ENCODE measurements at regions not wholly inside any gene's neighbourhood (a gene's known extent, or its start where the extent isn't known, plus 50 kb on each side); places are given as distances from the start of the nearest gene placed in this dataset.
"Not testable (repeated sequence)": the region's sequence is repeated elsewhere in the genome, so short reads cannot be mapped to it uniquely, and the experiment has no call there.

DNA sequence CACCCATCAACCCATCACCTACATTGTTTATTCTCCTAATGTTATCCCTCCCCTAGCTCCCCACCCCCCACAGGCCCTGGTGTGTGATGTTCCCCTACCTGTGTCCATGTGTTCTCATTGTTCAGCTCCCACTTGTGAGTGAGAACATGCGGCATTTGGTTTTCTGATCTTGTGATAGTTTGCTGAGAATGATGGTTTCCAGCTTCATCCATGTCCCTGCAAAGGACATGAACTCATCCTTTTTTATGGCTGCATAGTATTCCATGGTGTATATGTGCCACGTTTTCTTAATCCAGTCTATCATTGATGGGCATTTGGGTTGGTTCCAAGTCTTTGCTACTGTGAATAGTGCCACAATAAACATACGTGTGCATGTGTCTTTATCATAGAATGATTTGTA, 118.1 kb upstream of the IER5L start:
- not testable (repeated sequence) for DNase-seq (ENCODE audit: low read depth in 4 of 4, low spot score in 1 of 4)

DNA sequence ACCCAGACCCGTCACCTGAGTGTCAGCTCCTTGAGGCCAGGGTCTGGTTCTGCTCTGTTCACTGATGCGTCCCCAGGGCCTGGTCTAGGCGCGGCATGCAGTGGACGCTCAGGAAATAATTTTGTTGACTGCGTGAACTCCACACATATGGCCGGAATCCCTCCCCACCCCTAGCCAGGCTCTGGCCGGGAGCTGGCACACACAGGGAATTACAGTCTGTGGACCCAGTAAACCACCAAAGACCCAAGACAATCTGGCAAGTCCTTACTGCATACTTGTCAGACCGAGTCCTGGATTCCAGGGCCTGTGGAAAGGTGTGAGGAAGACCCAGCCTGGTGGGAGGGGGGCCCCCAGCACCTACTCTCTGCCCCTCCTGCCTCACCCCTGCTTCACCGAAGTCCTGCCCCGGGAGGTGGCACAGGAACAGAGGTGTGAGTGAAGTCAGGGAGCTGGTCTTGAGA, 113.0 kb upstream of the IER5L start:
- no peak for DNase-seq (ENCODE audit: low read depth in 4 of 4, low spot score in 1 of 4)

DNA sequence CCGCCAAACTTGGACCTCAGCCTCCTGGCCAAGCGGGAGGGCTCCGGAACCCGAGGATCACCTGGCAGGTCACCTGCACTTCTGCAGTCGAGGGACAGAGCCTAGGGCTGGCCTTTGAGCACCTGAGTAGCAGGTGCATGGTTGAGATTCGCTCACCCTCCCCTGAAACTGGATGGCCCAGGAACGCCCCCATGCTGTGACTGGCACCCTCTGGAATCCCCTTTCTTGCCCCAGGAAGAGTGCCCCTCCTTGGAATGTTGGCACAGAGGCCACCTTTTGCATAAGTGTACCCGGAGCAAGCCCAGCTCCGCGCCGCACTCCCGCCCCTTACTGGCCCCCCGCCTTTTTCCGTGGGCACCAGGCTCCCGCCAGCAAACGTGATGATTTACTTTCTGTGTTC, 112.5 kb upstream of the IER5L start:
- DNase-seq (ENCODE audit: low read depth in 4 of 4, low spot score in 1 of 4): no peak

DNA sequence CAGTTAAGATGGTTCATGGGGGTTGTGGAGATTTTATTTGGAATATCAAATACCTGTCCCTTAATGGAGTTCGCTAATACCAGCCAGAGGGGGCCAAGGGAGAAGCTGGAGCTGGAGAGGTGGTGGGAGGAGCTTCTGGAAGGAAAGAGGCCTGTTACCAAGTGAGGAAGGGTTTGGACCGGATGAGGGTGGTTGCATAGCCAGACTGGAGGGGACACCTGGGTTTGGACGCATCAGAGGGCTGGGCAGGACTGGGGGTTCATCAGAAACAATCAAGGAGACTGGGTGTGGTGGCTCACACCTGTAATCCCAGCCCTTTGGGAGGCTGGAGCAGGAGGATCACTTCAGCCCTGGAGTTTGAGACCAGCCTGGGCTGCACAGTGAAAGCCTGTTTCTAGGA, 111.8 kb upstream of the IER5L start:
- no peak for DNase-seq (ENCODE audit: low read depth in 4 of 4, low spot score in 1 of 4)

DNA sequence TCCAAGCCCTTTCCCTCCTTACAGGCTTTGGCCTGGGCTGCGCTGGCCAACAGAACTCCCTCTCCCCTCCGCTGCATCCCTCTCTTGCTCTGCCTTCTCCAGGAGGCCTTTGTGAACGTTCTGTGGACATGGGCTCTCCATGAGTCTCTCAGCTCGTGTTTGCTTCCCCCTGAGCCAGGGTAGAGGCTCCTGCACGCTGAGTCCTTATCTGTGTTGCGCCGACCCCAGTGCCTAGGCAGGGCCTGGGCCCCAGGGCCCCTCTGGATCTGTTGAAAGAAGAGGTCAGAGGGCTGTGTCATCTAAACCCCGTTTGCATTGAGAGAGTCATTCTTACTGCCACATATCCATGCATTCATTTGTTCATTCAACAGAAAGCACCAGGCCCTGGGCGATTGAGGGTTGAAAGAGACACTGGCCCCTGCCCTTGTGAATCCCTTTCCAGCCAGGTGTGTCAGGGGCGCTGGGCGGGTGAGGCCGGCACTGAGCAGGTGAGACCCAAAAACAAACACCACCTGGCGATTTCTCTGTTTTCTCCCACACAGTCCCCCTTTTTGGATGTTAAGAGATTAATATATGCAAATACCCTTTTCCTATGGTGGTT, 111.2 kb upstream of the IER5L start:
- no peak for DNase-seq (ENCODE audit: low read depth in 4 of 4, low spot score in 1 of 4)

DNA sequence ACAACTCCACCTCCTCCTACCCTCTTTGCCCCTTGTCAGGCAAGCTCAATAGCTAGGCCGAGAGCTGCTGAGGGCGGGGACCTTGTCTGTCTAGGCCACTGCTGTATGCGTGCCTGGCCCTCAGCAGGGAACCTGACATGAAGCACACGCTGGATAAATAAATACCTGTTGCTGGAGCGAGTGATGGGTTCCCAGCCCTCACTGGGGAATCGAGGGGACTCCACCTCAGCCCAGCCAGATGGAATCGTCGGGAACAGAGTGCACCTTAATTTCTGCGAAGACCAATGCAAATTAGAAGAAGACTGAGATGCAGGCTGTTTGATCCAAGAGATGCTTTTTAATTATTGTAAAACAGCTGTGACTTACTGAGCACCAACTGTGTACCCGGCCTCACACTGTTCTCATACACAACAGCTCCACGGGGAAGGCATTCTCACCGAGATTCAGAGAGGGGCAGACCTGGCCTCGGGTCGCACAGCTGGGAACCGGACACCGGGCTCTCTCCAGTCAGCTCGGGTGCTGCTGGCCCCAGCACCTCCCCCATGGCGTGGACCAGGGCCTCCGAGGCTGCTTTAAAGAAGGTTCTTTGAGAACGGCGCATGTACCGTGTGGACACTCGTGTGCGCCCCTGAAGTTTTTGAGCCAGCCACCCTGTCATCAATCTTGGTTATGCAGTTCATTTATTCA, 109.7 kb upstream of the IER5L start:
- DNase-seq (ENCODE audit: low read depth in 4 of 4, low spot score in 1 of 4): no peak

DNA sequence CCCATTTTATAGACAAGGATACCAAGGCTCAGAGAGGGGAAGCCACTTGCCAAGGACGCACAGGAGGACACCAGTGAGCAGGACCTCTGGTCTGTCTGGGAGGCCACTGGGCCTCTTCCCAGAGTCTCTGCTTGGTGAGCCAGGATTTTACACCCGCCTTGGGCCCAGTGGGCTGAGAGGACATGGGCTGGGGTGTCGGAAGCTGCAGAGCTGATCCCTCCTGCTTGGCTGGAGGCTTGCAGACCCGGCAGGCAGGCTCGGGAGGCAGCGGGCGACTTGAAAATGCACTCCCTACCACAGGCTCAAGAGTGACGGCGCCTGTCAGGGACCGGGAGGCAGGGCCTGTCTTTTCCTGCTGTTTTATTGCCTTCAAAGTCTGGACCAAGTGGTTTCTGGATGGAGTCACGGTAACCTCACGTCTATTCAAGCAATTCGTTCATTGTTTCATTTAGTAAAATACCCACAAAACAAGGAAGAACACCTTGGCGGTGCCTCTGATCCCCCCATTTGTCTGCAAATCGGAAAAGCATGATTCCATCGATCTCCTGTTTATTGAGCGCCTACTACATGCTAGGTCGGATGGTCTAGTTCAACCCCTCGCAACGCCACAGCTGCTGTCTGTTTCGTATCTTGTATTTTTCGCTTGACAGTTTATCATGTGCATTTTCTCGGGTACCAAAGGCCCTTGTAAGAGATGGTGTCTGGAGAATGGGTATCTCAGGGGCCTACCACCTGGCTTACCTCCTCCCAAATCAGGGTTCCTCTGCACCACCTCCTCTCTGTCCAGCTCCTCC, 108.1 kb upstream of the IER5L start:
- no peak for DNase-seq (ENCODE audit: low read depth in 4 of 4, low spot score in 1 of 4)

DNA sequence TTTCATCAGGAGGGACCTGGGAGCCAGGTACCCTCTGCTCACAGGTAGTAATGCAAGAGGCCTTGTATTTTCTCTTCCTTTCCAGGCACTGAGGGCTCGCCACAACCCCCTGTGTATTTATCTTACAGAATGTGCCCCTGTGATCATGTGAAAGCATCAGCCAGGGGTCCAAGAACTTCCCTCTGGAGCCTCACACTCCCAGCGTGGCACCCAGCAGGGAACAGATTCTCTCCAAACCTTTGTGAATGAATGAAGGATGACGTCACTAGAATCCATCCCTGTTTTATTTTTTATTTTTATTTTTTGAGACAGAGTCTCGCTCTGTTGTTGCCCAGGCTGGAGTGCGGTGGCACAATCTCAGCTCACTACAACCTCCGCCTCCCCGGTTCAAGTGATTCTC, 107.3 kb upstream of the IER5L start:
- DNase-seq (ENCODE audit: low read depth in 4 of 4, low spot score in 1 of 4): no peak

DNA sequence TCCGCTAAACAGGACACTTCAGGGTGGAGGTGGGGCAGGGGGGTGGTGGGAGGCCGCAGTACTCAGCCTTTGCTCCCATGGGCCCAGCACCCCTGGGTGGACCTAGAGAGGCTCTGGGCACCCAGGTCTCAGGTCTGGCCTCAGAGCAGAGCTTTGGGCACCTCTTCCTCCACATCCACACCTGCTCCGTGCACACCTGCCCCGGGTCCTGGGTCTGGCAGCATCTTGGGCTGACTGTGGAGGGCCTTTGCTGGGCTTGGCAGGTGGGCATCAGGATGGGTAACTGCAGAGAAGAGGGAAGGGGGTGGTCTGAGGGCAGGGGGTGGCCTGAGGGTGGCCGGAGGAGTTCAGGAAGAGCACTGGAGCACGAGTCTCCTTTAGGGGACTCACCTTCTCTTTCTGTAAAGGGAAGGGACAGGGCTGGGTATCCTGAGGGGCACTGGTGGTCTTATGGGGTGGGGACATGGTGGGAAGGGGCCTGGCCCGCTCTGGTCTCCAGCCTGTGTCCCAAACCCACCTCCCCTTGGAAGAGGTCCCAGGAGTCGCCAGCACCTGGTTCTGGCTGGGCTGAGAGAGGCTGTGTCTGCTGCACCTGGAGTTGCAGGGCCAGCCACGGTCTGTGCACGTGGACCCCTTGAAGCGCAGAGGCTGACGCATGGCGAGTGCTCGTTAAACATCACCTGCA, 106.7 kb upstream of the IER5L start:
- DNase-seq (ENCODE audit: low read depth in 4 of 4, low spot score in 1 of 4): no peak

DNA sequence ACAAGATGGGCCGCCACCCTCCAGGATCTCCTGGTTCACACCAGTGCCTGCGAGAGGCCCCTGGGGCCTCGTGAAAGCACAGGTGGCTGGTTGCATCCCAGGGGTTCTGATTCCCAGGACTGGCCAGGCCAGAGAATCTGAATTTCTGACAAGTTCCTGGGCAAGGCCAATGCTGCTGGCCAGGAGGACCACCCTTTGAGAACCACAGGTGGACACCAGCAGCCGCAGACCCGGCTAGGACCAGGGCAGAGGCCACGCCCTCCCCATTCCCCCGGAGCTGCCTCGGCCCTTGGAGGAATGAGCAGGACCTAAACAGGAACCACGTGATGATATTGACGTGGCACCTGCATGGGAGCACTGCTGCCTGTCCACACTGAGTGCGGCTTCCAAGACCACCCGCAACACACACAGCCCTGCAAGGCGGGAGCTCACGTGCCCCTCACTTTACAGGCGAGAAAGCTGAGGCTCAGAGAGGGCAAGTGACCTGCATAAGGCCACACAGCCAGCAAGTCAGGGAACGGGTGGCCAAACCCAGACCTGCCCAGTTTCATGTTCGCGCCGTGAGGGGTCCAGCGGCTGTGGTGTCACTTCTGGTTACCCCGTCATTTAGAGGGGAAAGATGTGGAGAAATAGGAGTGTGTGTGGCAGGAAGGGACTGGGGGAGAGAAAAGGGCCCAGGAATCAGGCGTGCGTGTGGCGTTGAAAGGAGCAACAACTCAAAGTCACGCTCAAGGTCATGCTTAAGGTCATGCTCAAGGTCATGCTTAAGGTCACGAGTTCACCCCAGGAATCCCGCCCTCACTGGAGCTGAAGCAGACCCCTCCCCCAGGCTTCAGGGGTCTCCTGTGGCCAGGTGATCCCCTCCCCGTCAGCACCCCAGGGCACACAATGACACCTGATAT, 105.9 kb upstream of the IER5L start:
- no peak for DNase-seq (ENCODE audit: low read depth in 4 of 4, low spot score in 1 of 4)

DNA sequence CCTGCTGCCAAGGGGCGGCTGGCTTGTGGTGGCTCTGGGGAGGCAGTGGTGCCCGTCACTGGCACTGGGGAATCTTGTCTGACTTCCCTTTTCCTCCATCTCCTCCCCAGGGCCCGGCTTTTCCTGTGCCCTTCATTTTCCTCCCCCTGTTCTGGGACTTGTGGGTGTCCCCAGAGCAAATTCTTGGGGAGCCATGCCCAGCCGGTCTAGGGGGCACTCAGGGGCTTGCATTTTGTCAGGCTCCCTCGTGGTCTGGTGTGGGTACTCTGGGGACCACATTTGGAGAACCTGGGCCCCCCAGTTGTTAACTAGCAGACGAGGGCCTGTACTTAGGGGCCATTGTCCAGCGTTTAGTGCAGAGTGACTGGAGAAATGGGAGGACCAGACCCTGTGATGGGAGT, 105.2 kb upstream of the IER5L start:
- DNase-seq (ENCODE audit: low read depth in 4 of 4, low spot score in 1 of 4): no peak

DNA sequence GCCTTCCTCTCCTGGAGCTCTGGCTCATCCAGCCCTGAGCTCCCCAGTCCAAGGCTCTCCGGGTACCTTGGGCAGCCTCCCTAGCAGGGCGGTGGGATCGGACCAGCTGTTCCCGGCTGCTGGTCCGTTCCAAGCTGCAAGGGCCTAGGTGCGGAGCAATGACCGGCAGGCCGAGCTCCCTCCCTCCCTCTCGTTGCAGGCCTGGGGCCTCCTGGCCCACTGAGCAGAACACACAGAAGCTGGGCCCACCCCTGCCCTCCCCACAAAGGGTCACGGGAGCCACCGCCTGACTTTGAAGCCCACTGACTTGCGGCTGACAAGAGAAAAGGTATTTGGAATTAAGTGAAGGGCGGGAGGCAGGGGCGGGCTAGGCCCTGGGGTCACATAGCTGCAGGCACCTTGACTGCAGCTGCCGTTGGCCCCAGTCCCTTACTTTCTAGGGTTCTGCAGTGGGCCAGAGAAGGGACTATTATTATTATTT, 104.7 kb upstream of the IER5L start:
- no peak for DNase-seq (ENCODE audit: low read depth in 4 of 4, low spot score in 1 of 4)

DNA sequence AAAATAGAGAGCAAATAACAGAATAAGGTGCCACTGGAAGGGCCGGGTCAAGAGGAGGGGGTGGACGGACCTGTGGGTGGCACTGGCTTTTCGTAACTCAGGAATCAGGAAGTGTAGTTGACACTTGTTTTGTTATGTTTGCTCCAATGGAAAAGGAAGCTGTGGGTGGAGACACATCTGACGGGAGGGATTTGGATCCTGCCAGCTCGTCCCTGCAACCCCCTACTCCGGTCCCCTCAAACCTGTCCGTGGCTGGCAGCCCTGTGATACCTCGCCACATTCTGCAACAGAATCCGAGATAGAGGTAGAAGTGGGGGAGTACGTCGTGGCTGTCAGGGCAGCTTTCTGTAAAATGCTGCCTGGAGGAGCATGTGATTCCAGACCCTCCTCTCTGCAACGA, 104.2 kb upstream of the IER5L start:
- no peak for DNase-seq (ENCODE audit: low read depth in 4 of 4, low spot score in 1 of 4)

DNA sequence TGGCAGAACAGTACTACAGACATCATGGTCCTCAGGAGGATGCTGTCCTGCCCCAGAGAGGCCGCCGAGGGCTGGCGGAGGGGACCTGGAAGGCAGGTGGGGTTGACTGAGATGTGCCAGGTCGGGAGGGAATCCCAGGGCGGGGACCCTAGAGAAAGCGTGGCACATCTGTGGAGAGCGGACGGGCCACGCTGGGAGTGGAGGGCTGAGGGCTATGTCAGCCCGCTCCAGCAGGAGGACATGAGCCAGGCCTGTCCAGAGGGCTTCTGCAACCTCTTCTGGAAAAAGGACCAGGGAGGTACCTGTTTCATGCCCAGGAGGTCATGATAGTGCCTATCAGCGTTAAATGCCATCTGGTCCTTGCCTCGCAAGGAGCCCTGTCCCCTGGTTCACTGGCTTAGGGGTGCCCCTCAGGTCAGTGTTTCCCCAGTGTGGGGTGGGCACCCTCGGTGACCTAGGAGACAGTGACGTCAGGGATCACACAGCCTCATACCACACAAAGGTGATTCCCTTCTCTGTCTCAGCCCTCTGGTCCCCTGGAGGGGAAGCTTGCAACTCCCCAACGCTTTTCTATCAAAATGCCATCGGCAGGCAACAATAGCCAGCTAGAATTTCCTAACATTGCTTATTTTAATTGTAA, 103.6 kb upstream of the IER5L start:
- DNase-seq (ENCODE audit: low read depth in 4 of 4, low spot score in 1 of 4): no peak

DNA sequence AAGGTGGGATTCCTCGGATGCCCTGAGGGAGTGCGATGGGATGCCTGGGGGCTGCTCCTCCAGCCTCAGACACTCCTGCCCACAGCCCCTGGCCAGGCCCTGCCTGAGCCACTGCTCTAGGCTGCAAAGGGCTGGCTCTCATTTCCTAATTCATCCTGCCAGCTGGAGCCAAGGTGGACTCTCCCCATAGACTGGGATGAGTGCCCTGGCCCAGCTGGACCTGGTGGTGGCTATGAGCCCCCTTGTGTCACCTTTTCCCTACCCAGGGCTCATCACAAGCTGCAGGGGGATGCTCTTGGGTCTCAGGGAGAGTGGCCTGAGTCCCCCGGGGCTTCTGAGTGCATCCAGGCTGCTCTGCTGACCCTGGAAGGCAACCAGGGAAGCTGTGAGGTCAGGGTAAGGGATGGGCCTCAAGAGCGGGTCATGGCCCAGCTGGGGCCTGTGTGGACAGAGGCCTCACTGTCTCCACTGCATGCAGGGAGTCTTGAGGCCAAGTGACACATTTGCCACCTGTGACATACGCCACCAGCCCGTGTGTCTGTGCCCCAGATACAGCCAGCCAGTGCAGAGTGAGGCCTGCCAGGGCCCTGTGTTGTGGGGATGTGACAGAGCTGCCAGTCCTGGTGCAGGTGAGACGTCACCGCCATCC, 102.7 kb upstream of the IER5L start:
- no peak for DNase-seq (ENCODE audit: low read depth in 4 of 4, low spot score in 1 of 4)

DNA sequence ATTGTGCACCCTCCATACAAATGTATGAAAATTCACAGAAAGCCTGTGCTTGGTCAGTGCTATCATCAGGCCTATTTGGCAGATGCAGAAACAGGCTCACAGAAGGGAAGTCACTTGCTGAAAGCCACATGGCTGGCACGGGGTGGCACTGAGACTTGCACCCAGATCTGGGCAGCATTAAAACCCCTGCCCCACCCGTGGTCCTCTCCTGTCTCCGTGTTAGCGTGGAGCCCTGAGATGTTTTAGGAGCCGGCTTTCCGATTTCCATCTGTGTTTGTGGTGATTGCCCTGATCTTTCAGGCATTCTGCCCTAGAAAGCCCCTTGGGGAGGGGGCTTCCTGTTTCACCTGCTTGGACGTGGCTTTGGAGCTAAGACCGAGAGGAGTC, 102.2 kb upstream of the IER5L start:
- DNase-seq (ENCODE audit: low read depth in 4 of 4, low spot score in 1 of 4): no peak

DNA sequence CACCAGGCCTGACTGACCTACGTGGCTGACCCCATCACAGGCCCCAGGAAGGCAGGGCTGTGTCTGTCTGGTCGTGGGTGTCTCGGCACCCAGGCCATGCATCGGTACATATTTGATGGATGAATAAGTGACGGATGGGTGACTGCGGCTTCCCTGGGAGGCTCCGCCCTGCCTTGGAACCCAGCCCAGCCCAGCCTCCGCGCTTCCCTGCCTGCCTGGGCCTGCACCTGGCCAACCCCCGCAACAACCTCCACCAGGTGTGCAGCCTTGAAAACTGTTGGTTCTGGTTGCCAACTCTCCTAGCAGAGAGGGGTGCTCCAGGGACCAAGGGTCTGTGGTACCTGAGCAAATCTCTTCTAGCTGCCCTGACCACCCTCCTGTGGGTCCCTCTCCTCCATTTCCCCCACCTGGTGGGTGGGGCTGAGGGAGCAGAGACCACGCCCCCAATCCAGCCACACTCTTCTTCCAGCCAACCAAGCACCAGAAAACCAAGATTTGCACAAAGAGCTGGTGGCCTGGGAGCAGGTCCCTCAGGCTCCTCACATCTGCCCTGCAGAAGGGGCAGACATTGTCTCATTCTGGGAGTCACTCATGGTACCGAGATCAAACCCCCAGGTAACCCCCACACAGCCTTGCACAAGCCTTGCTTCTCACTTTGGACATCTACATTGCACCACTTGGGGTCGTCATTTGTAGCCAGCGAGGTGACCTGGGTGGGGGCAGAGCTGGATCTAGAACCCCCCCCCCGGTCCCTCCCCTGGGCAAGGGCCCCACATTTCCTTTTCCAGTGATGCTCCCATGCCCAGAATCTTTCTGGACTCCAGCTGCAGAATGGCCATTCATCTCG, 100.6 kb upstream of the IER5L start:
- DNase-seq (ENCODE audit: low read depth in 4 of 4, low spot score in 1 of 4): no peak

DNA sequence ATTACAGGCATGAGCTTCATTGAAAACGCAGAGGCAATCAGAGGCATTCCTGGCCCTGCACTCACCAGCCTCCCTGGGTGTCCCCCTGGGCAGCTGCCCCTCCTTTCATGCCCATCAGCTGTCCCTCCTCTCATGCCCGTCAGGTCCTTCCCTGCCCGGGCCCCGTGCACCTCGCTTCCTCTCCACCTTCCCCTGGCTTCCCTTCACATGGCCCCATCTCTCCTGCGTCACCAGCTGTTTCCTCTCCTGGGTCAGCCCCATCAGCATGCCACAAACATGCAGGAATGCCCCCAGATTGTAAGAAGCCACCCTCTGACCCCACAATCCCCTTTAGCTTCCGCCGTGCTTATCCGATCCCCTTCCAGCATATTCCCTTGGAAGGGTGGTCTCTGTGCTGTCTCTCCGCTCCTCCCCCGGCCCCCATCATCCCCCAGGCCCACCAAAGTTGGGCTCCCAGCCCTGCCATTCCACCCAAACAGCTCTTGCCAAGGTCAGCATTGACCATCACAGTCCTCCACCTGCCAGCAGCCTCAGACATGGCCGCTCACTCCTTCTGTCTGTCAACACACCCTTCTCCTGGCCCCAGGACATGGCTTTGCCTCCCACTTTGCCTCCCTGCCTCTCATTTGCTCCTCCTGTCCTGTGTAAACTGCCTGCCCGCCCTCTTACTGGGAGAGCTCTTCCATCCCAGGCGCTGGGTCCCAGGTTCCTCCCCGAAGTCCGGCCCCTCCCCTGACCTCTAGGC, 98.6 kb upstream of the IER5L start:
- no peak for DNase-seq (ENCODE audit: low read depth in 4 of 4, low spot score in 1 of 4)

All from stimulated activated CD4-positive, alpha-beta T cell treated with anti-CD3 and anti-CD28 coated beads, Interleukin-1b, Interleukin-23, amount 100 ng/mL, for 24 hours (primary cell).